Endothelial cell of umbilical vein (primary cell): ENCODE measurements at regions not wholly inside any gene's neighbourhood (a gene's known extent, or its start where the extent isn't known, plus 50 kb on each side); places are given as distances from the start of the nearest gene placed in this dataset.

ENCODE experiments used
- BruUV-seq: library from RNA; stranded (reverse); fragments of 400-500 nt; replicated peaks from 2 replicates; lab custom pipeline; 2021; lab: Mats Ljungman, UMichigan
- CTCF ChIA-PET: fragments of 300-600, 350-600 bp; sonication (Branson Sonifier 250); formaldehyde crosslinking; loops from one replicate; lab custom pipeline; 2021; ENCODE audit warnings: antibody characterized with exemption, inconsistent platforms; lab: Charles Lee
- POLR2A ChIA-PET: fragments of 300-600, 350-600 bp; sonication (Branson Sonifier 250); formaldehyde crosslinking; loops from one replicate; lab custom pipeline; 2021; ENCODE audit warnings: antibody characterized with exemption, inconsistent platforms; lab: Charles Lee
- DNase-seq: peaks from one replicate; pipeline ENCODE4 v3.0.0-alpha.2; 2011; ENCODE audit warnings: low read depth, low spot score
- FAIRE-seq: peaks from 2 replicates; lab custom pipeline; 2011; peaks lifted over from hg19 to GRCh38; lab: Jason Lieb, UNC
- H2AFZ ChIP-seq: 2 replicates; pipeline ENCODE4 v1.6.0; 2012; ENCODE audit warnings: low read depth, low read length, control low read depth, inconsistent platforms
- H3K27ac ChIP-seq: 2 replicates; pipeline ENCODE4 v1.5.1; 2011; ENCODE audit warnings: low read depth, mild to moderate bottlenecking, control low read depth, low read length, moderate library complexity; ENCODE audit not compliant: insufficient read depth
- H3K27me3 ChIP-seq, 2 experiments: 2 replicates each; pipeline versions ENCODE4 v1.6.0 to v1.6.1; 2011; ENCODE audit warnings: low read length in 2 of 2, mixed read lengths in 1 of 2; ENCODE audit not compliant: control insufficient read depth in 2 of 2, insufficient read depth in 2 of 2
- H3K36me3 ChIP-seq, 2 experiments: 2 replicates in 1 of 2; 3 replicates in 1 of 2; pipeline ENCODE4 v1.5.1; 2011; ENCODE audit warnings: low read length in 2 of 2, mild to moderate bottlenecking in 1 of 2, moderate library complexity in 1 of 2; ENCODE audit not compliant: control insufficient read depth in 2 of 2, insufficient read depth in 2 of 2; ENCODE audit errors: extremely low read depth in 1 of 2
- H3K4me1 ChIP-seq: 3 replicates; pipeline ENCODE4 v1.5.1; 2011; ENCODE audit warnings: mild to moderate bottlenecking, low read length; ENCODE audit not compliant: control insufficient read depth, insufficient read depth; ENCODE audit errors: extremely low read depth
- H3K4me2 ChIP-seq: 2 replicates; pipeline ENCODE4 v1.6.1; 2011; ENCODE audit warnings: low read length, control low read depth, mixed read lengths; ENCODE audit not compliant: insufficient read depth
- H3K4me3 ChIP-seq, 3 experiments: fragments of 200-600 bp in 1 of 3; sonication (generic), shearing (Covaris generic) in 1 of 3; replicated peaks in 1 of 3; 2 replicates each; pipeline ENCODE4 v1.5.1; 2011 to 2016; ENCODE audit warnings: control low read depth in 3 of 3, low read length in 3 of 3, mild to moderate bottlenecking in 2 of 3, inconsistent platforms in 1 of 3, low read depth in 1 of 3, moderate library complexity in 1 of 3; ENCODE audit not compliant: insufficient read depth in 1 of 3
- H3K79me2 ChIP-seq: 2 replicates; pipeline ENCODE4 v1.6.0; 2012; ENCODE audit warnings: low read length, inconsistent platforms; ENCODE audit not compliant: control insufficient read depth, insufficient read depth
- H3K9ac ChIP-seq: replicated peaks from 2 replicates; pipeline ENCODE3; 2011; ENCODE audit warnings: low read length, control low read depth; ENCODE audit not compliant: insufficient read depth; ENCODE audit errors: extremely low read depth
- H3K9me1 ChIP-seq: replicated peaks from 3 replicates; pipeline ENCODE4 v1.6.0; 2011; ENCODE audit warnings: mild to moderate bottlenecking, low read length; ENCODE audit not compliant: control insufficient read depth, insufficient read depth; ENCODE audit errors: extremely low read depth
- H3K9me3 ChIP-seq: replicated peaks from 2 replicates; pipeline ENCODE4 v1.5.1; 2012; ENCODE audit warnings: low read length, inconsistent platforms; ENCODE audit not compliant: control insufficient read depth, insufficient read depth
- H4K20me1 ChIP-seq: replicated peaks from 2 replicates; pipeline ENCODE3; 2011; ENCODE audit warnings: mild to moderate bottlenecking, low read length; ENCODE audit not compliant: control insufficient read depth, insufficient read depth; ENCODE audit errors: extremely low read depth
- EZH2 ChIP-seq: IDR thresholded peaks from 2 replicates; pipeline ENCODE4 v1.6.1; 2012; ENCODE audit warnings: borderline replicate concordance, low read depth, mild to moderate bottlenecking, moderate library complexity, low read length, inconsistent platforms; ENCODE audit not compliant: severe bottlenecking
- FOS ChIP-seq: IDR thresholded peaks from 2 replicates; pipeline ENCODE4 v1.6.1; 2011; ENCODE audit warnings: mild to moderate bottlenecking, low read length, moderate library complexity, borderline replicate concordance; ENCODE audit not compliant: insufficient read depth
- GATA2 ChIP-seq: IDR thresholded peaks from 2 replicates; pipeline ENCODE4 v1.7.0; 2011; ENCODE audit warnings: low read depth, mild to moderate bottlenecking, moderate library complexity, mixed read lengths, low read length; ENCODE audit not compliant: insufficient read length, insufficient read depth
- JUN ChIP-seq: IDR thresholded peaks from 2 replicates; pipeline ENCODE4 v1.6.1; 2011; ENCODE audit warnings: borderline replicate concordance, low read depth; ENCODE audit not compliant: insufficient read length, insufficient read depth
- MAX ChIP-seq: IDR thresholded peaks from 2 replicates; pipeline ENCODE4 v1.6.1; 2011; ENCODE audit not compliant: insufficient read depth, insufficient read length
- MYC ChIP-seq: IDR thresholded peaks from one replicate; pipeline ENCODE4 v1.6.1; 2011; ENCODE audit warnings: mild to moderate bottlenecking, low read depth, low read length
- POLR2A ChIP-seq: IDR thresholded peaks from 2 replicates; pipeline ENCODE4 v1.6.1; 2012; ENCODE audit warnings: low read depth, mild to moderate bottlenecking, control low read depth, low read length
- POLR2AphosphoS5 ChIP-seq: IDR thresholded peaks from 2 replicates; pipeline ENCODE4 v1.6.1; 2012; ENCODE audit warnings: low read depth, mild to moderate bottlenecking, control low read depth, low read length, moderate library complexity; ENCODE audit not compliant: insufficient read depth
- dilution Hi-C: fragments of 300-500 bp; cut with MboI; formaldehyde crosslinking; loops from one replicate; pipeline ENCODE4 v1.15.0; 2019; ENCODE audit warnings: low sequenced_read_pairs; ENCODE audit not compliant: extremely low pct_ligation_motif_present
- intact Hi-C: fragments of 100-400 bp; cut with micrococcal nuclease; formaldehyde crosslinking; loops from one replicate; pipeline ENCODE4 v1.10.0; 2022
- TF ChIP-seq, protein P1 (sequence below), 2 donors: IDR thresholded peaks; 1 replicate in 1 of 2; 2 replicates in 1 of 2; pipeline ENCODE4 v1.5.1; 2011; ENCODE audit warnings: low read length in 2 of 2, mild to moderate bottlenecking in 2 of 2, moderate library complexity in 2 of 2, control low read depth in 1 of 2, inconsistent platforms in 1 of 2, low read depth in 1 of 2; ENCODE audit not compliant: insufficient read depth in 1 of 2; ENCODE audit errors: extremely low read depth in 1 of 2

DNA sequence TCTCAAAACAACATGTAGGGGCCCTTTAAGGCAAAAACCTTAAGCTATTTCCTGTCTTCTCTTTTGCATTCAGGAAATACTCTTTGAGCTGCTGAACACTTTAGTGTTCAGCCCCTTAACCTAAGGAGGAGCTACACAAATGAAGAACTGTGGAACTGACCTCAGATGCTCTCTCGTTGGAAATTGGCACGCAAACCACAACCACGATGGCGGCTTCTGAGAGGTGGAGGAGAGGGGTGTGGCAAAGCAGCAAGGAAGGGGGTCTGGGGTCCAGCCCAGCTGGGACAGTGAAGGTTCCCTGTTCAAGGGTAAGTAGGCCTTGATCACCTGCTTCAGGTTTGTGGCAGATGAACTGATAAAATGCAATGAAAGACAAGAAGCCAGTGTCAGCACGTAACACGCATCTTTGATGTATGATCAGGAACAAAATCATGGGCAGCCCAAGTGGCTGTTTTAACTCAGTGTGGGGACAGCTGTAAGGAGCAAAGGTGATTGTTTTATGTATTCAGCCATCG is 291.6 kb upstream of the TNRC6C start:
- ChIA-PET CTCF (no interaction called here), POLR2A (no interaction called here)
- no peaks in the 10 kb centered on the region for H3K36me3 ChIP-seq
- FAIRE-seq (no peak), DNase-seq (no peak)
- no peak overlapping the region for H3K4me3 ChIP-seq
- H3K27me3 ChIP-seq, result no peaks in the 10 kb centered on the region
- no peak overlapping the region for H2AFZ ChIP-seq
- no peaks in the 10 kb centered on the region for H3K79me2 ChIP-seq
- no TSS peak for BruUV-seq
- dilution Hi-C loops (no loop called here), intact Hi-C loops (no loop called here)
- H3K4me2 ChIP-seq, result no peak overlapping the region
- TF ChIP-seq JUN (no peak), POLR2AphosphoS5 (no peak), GATA2 (no peak), MAX (no peak), MYC (no peak)
- no peaks in the 10 kb centered on the region for H3K4me1 ChIP-seq
- H3K27ac ChIP-seq, result no peak overlapping the region
- no peaks in the 10 kb centered on the region for H3K9me3 ChIP-seq
- H4K20me1 ChIP-seq, result no peaks in the 10 kb centered on the region
- no peaks in the 10 kb centered on the region for H3K9me1 ChIP-seq
- no peak overlapping the region for H3K9ac ChIP-seq

DNA sequence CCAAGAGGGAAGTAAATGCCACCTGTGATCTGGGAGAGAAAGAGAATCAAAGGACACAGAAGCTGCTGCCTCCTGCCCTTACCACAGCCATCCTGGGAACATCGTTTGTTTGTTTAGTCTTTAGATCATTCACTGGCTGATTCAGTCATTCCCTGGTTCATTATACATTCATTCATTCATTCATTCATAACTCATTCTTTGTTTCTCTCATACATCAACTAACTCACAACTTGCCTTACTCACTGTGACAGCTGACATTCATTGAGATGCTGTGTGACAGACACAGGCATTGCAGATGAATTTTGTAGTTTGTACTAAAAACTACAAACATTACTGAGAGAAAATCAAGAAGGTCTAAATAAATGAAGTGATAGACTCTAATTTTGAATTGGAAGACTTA is 291.0 kb upstream of the TNRC6C start:
- no TSS peak for BruUV-seq
- Histone ChIP-seq H3K36me3 (no peaks in the 10 kb centered on the region), H3K27ac (no peak overlapping the region), H3K9me3 (no peaks in the 10 kb centered on the region), H3K79me2 (no peaks in the 10 kb centered on the region), H3K4me2 (no peak overlapping the region), H3K9ac (no peak overlapping the region), H3K27me3 (no peaks in the 10 kb centered on the region), H2AFZ (no peak overlapping the region), H3K4me1 (no peaks in the 10 kb centered on the region), H3K9me1 (no peaks in the 10 kb centered on the region), H4K20me1 (no peaks in the 10 kb centered on the region), H3K4me3 (no peak overlapping the region)
- dilution Hi-C loops, result no loop called here
- DNase-seq, result no peak
- CTCF ChIA-PET, result no interaction called here
- intact Hi-C loops, result no loop called here
- TF ChIP-seq POLR2A (no peak), MAX (no peak), EZH2 (no peak), FOS (no peak), POLR2AphosphoS5 (no peak), GATA2 (no peak), MYC (no peak), JUN (no peak)
- TF ChIP-seq, protein P1, sequence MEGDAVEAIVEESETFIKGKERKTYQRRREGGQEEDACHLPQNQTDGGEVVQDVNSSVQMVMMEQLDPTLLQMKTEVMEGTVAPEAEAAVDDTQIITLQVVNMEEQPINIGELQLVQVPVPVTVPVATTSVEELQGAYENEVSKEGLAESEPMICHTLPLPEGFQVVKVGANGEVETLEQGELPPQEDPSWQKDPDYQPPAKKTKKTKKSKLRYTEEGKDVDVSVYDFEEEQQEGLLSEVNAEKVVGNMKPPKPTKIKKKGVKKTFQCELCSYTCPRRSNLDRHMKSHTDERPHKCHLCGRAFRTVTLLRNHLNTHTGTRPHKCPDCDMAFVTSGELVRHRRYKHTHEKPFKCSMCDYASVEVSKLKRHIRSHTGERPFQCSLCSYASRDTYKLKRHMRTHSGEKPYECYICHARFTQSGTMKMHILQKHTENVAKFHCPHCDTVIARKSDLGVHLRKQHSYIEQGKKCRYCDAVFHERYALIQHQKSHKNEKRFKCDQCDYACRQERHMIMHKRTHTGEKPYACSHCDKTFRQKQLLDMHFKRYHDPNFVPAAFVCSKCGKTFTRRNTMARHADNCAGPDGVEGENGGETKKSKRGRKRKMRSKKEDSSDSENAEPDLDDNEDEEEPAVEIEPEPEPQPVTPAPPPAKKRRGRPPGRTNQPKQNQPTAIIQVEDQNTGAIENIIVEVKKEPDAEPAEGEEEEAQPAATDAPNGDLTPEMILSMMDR (IDR thresholded peaks at IDR 0.05; ENCODE audit: extremely low read depth in 1 of 2, insufficient read depth in 1 of 2, low read depth in 1 of 2, low read length in 2 of 2), result no peak
- FAIRE-seq, result no peak
- POLR2A ChIA-PET, result no interaction called here
